GM19239 (cell line): ENCODE measurements at regions not wholly inside any gene's neighbourhood (a gene's known extent, or its start where the extent isn't known, plus 50 kb on each side); places are given as distances from the start of the nearest gene placed in this dataset.
A peak's percentile ranks its signal among the peaks of the same experiment; 100 is the strongest.

Source experiments
- DNase-seq: peaks from one replicate; pipeline ENCODE4 v3.0.0; 2011; ENCODE audit warnings: low spot score; ENCODE audit not compliant: insufficient read length
- FAIRE-seq: peaks from 2 replicates; lab custom pipeline; 2011; peaks lifted over from hg19 to GRCh38; lab: Jason Lieb, UNC

DNA sequence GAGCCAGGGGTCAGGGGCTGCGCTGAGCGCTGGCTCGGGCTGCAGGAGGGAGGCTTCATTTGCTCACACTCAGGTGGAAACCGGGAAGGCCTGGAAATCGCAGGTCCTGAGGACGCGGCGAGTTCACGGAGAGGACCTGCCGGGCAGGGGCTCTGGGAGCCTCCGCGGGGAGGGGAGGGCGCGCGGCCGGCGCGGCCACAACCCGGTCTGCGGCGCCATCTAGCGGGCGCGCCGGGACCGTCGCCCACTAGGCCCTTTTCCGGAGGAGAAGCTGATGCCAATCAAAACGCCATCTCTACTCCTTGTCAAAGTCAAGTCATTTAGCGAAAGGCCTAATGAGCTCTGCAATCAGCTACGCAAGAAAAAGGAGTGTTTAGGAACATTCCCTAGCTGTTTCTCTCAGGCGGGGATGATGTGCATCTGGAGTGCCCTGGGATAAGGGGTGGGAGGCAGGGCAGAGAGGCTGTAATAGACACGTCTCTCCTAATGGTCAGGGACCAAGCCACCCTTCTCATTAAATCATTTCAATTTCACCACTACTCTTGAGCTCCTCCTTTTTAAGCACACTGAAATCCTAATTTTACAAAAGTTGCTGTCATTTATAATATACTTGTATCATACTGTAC, 885.8 kb upstream of the TMEM132C start:
- peak; percentile 40 for DNase-seq
- no peak for FAIRE-seq

DNA sequence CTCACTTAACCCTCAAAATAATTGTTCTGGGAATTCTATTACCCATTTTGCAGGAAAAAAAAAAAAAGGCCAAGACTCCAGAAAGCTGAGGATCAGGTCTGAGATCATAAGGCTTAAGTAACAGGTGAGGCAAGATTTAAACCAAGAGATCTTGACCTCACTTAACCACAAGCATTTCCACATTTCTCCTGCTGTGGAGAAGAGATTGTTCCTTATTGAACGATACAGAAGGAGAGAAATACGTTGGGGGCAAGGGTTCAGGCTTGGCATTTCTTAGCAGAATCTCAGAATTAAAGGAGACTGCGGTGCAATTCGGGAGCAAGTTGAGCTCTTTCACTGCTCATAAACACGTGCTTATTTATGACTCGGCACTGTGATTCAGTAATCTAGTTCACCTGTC, 885.3 kb upstream of the TMEM132C start:
- DNase-seq, result no peak
- FAIRE-seq, result no peak

DNA sequence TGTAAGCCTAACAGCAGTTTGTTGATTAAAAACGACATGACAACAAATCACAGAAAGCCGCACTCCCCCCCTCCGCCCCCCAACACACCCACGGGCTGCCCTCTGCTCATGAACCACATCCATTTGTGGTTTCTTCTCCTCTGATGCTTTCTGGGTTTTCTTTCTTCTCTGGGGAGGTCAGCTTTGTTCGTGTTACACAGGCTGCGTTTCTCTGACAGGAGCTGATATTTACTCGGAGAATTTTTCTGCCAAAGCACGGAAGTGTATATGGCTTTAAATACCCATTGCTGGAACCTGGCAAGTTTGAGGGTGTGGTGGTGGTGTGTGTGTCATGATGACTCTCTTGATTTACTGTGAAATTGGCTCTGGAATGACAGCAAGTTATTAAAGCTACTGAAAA, 883.7 kb upstream of the TMEM132C start:
- DNase-seq (no peak), FAIRE-seq (no peak)

DNA sequence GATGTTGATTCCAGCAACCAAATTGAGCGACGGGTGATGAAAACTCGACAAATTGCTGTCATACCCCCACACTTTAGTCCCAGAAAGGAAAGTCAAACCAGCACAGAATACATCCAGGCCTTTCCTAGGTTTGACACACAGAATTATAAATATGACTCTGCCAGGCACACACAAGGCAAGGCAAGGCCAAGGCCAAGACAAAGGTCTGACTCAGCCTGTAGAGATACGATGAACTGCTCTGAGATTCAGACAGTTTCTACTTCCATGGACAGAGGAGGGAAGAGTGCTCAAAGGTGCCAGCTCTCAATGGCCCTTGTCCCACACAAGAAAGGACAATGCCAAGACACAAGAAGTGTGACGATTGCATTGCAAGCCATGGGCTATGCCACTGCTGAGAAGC, 880.2 kb upstream of the TMEM132C start:
- DNase-seq (no peak), FAIRE-seq (no peak)

DNA sequence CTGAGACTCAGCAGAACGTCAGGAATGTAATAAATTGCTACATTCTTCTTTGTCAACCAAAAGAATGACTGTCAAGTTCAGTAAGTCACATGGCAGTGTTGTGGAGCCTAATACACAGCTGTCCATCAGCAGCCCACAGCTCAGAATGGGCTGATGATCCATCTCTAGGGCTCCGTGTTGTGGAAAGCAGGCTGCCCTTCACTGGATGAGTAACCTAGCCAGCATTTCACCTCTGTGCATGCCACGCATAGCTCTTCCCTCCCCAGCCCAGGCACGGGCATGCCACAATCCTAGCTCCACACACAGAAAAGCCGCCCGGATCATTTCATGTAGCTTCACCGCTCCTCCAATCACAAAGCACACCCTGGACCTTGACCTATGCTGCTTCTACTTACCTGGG, 878.0 kb upstream of the TMEM132C start:
- no peak for FAIRE-seq
- no peak for DNase-seq

DNA sequence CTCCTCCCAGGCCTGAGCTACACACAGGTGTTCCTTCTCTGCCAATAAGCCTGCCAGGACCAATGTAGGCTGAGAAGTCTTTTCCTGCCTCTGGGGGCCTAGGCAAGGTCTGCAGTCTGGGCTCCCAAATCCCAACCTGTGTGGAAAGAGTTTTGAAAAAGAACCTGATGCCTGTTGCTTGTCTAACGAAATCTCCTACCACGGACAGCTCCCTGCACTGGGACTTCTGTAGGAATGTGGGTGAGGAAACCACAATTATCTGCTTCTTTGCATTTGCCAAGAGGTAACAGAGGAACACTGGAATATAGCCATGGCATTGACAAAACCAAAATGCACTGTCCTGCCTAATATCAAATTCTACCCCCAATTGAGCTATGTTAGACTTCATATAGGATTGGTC, 877.0 kb upstream of the TMEM132C start:
- no peak for DNase-seq
- FAIRE-seq, result no peak

DNA sequence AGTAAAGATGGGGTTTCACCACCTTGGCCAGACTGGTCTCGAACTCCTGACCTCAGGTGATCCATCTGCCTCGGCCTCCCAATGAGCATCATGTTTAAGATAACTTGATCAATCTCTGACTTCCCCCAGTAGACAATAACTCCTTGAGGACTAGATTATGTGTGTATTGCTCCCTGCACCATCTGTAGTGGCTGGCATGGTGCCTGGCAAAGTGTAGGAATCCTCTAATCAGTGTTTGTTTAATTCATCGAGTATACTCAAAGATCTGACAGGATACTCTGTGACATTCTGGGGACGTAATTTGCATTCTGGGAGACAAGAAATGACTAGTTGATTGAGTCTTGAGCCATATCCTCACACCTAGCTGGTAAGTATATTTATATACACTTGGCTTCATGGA, 873.5 kb upstream of the TMEM132C start:
- DNase-seq (no peak), FAIRE-seq (no peak)

DNA sequence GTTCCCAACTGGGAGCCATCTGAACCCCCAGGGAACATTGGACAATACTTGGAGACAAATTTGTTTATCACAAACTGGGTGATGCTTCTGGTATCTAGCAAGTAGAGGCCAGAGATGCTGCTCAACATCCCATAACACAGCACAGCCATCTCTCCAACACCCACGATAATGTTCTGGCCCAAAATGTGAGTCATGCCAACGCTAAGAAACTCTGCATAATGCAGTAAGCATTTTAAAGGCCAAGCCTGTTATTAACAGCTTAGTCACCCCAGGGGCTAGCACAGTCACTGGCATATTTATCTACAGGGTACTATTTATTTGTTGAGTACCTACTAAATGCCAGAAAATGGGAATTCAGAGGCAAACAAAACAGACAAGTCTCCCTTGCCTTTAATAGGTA, 873.1 kb upstream of the TMEM132C start:
- FAIRE-seq, result no peak

DNA sequence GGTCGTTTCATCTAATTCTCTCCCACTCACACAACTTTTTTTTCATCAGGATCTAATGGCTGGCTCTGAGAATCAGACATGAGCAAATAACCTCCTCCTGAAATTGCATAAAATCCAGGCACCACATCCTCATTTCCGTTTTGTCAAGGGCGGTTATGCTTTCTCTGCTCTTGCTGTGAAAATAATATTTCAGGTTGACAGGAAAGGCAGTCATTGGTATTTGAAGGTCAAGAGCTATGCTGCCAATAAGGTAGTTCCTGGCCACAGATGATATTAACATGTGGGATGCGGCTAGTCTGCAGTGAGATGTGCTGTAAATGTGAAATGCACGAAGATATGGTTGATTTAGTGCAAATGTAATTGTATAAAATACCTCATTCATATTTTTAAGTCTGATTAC, 870.2 kb upstream of the TMEM132C start:
- FAIRE-seq (no peak), DNase-seq (no peak)

More for the DNA sequence above, 873.1 kb upstream of the TMEM132C start:
- no peak for DNase-seq

DNA sequence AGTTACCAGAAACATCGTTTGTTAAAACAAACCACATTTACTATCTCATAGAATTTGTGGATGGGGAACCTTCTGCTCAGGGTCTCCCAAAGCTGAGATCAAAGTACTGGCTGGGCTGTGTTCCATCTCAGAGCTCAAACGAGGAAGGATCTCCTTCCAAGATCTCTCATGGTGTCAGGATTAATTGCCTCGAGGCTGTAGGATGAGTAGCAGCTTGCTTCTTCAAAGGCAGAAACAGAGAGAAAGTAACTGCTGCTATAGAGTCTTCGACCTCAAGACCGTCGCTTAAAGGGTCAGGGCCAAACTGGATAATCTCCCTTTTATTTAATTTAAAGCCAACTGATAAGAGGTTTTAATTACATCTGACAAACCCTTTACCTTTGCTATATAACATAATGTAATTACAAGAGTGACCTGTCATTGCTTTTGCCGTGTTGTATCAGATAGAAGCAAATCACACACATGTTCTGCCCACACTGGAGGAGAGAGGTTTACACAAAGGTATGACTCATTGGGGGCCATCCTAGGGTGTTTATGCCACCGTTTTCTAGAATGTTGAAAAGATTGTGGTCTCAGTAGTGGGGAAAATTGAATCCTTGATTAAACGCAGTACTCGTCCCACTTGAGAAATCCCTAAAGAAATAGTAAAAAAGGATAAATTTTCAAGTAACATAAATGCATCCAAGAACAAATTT, 868.8 kb upstream of the TMEM132C start:
- no peak for DNase-seq
- no peak for FAIRE-seq

DNA sequence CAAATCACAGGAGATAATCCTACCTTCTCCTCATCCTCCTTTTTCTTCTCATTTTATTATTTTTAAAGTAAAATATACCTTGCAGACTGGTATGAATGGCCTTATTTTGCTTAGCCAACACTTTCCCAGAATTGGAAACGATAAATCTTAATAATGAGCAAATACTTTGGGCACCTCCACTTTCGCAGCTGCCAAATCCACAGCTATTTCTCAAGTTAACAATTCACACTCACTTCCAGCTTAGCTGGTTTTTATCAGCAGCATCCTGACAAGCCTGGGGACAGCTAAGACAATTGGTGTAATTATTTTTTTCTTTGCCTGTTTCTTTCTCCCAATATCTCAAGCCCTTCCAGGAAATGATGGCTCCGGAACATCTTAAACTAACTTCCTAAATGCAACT, 867.5 kb upstream of the TMEM132C start:
- DNase-seq (no peak), FAIRE-seq (no peak)

DNA sequence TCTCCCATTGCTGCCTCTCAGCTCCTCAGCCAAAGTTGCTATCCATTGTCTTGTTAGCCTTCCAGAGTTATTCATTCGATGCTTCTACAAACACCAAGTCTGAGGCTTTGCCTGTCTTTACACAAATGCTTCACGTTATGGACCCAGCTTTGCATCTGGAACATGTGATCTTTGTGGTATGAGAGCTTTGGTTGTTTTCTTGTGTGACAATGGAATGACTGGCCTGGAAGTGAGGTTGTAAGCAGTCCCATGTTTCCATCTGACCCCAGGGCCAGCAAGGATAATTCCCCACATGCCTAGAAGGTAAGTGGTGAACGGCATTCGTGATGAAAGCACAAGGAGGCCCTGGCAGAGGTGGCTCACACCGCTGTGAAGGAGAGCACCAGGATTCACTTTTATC, 866.7 kb upstream of the TMEM132C start:
- FAIRE-seq (no peak), DNase-seq (no peak)

DNA sequence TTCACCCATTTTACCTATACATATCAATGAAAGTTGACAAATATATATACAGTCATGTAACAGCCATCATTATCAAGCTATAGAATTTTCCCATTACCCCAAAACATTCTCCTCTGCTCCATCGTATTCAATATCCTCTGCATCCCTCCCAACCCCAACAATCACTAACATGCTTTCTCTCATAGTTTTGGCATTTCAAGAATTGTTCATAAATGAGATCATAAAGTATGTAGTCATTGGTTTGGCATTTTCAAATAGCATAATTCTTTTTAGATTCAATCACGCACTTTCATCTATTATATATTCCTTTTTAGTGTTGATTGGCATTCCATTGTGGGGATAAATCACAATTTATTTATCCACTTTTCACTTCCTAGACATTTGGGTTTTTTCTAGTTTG, 866.0 kb upstream of the TMEM132C start:
- FAIRE-seq (no peak), DNase-seq (no peak)

DNA sequence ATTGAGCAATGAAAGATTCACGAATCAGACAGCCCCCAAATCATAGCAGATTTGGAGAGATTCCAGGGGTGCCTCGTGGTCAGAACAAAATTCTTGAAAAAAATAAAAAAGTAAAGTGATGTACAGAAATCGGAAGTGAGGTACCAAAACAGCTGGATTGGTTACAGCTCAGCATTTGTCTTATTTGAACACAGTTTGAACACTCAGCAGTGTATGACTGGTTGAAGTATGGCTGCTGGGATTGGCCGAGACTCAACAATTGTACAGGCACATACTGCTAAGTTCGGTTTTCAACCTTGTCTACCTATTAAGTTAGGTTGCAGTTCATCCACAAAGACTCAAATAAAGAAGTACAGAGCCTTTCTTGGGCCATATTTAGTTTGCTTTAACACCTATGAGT, 865.4 kb upstream of the TMEM132C start:
- DNase-seq (no peak), FAIRE-seq (no peak)

DNA sequence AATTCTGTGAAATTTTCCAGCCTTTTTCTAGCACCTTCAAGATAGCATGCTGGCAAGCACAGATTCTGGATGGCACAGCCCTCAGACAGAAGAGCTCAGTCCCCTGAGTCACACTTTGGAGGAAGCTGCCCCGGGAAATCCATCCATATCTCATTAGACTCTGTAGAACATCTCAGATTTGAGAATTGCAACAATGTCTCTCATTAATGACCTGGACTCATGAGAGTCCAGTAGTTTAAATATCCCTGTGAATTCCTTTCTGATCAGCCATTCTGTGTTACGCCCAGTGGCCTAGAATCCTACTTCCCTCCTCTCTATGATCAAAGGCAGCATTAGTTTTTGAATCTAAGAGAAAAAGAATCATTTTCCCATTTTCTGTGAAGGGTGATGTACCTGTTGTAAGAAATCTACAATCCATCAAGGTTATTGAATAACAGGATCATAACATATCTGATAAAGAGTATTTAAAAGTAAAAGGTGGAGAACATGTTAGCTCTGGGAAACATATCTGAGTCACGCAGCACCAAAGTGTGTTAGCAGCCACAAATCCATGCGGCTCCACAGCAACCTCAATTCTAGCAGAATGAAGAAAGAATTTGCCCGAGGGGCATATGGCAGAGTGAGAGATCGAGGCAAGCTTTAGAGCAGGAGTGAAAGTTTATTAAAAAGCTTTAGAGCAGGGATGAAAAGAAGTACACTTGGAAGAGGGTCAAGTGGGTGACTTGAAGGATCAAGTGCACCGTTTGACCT, 855.6 kb upstream of the TMEM132C start:
- no peak for FAIRE-seq
- no peak for DNase-seq

DNA sequence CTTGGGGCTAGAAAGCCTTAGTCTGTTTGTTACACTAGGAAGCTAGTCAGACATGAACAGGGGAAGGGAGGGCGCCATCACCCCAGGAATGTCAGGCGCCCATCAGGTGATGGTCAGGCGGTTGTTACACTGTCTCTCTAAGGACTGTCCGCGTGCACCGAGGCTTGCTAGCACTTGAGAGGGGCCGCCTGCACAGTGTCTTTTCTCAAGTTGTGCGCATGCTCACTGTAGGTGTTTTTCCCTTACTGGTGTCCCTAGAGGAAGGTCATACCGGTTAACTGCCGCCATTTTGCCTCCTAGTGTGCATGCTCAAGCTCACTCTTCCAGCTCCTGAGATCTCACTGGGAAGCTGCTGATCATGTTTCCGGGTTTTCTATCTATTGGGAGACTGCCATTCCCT, 855.0 kb upstream of the TMEM132C start:
- DNase-seq (no peak), FAIRE-seq (no peak)

DNA sequence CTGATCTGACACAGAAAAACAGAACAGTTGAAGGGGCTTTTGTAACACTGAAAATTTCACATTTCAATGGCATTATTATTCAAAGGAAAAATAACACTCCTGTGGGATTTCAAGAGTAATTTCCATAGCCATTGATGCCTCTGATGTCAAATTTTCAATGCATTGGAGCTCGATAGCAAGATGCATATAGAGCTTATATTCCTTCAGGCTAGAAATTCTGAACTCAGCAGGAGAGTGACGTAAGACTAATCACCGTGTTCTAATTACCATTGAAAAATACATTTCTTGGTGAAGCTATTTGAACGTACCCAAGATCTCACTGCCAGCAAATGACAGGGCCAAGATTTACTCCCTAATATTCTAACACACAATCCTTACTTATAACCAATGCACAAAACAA, 854.1 kb upstream of the TMEM132C start:
- DNase-seq (no peak), FAIRE-seq (no peak)

DNA sequence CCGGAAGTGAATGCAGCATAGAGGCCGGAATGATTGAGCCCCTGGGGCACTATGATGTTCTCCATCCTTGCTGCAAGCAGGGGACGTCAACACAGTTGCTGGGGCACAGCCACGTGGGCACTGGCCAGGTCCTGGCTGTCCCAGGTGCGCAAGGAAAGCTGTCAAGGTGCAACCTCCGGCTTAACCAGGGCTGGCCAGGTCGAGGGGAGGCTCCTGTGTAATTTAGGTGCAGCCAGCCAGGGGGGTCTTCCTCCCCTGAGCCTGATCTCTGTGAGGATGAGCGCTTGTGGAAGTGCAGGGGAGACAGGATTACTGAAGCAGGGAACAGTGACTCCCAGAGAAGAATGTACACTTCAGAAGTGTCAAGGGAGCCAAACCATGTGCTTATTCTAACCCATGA, 852.8 kb upstream of the TMEM132C start:
- FAIRE-seq, result no peak

DNA sequence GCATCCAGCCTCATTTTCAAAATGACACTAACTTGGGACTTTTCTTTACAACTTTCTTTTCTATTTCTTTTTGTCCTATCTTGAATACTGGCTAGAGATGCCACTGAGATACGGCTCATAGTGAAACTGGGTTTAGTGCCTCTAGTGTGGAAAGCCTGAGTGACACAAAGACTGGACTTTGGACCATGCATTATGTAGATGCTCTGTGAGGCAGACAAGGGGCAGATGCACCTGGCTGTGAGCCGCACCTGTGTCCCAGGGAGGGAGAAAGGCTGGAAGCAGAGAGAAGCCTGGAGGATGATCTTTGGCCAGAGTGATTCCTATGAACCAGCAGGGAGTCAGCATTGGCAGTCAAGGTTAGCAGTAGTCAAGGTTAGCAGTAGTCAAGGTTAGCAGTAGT, 852.3 kb upstream of the TMEM132C start:
- no peak for FAIRE-seq
- DNase-seq, result no peak

More for the DNA sequence above, 852.8 kb upstream of the TMEM132C start:
- DNase-seq, result no peak

DNA sequence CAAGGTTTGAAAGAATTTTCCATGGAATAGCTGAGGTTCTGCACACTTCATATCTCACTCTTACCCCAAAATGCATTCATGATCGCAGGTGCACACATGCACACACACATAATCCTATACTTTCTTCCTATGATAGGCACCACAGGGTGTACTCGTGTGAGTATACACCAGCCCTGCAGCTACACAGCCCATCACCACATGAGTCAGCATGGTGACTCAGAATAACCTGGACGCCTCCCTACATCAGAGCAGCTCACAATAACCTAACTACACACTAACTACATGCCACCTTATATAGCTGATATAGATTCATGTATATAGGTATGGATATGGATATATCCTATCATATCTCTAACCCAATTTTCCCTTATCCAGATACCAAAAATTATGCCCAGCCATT, 850.2 kb upstream of the TMEM132C start:
- DNase-seq (no peak), FAIRE-seq (no peak)

DNA sequence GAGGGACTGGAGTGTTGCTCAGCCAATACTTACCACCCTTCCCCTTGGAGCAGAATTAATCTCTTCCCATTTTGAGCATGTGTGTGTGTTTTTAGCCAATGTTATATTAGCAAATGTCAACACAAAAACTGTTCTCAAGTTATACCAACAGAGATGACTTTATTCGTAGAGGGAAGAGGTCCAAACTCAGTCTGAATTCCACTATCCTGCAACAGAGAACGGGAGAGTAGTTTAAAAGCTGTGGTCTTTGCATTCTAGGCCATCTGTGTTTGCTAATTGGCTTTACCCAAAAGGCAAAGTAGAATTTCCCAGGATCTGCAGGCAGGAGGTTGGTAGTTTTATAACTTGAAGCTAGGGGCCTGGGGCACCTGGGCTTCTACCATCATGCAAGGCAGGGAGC, 847.9 kb upstream of the TMEM132C start:
- FAIRE-seq, result no peak
- no peak for DNase-seq

DNA sequence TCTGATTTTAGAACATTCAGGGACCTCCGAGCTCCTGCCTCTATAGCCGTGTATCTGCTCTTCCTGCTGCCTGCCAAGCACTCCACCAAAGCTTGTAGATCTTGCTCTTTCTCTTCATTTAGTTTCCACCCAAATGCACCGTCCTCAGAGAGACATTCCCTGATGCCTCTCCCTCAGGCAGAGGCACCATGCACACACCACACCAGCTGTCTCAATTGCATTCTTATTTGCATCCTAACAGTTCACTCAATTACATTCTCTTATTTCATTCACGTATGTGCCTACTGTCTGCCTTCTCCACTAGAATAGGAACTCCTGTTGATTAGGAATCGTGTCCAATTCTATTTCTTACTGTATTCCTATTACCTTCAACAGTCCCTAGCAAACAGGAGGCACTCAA, 845.4 kb upstream of the TMEM132C start:
- DNase-seq, result no peak
- FAIRE-seq, result no peak
